ENCODE measurements at regions not wholly inside any gene's neighbourhood (a gene's known extent, or its start where the extent isn't known, plus 50 kb on each side); places are given as distances from the start of the nearest gene placed in this dataset.
"Not testable (repeated sequence)": the region's sequence is repeated elsewhere in the genome, so short reads cannot be mapped to it uniquely, and the experiment has no call there.

DNA sequence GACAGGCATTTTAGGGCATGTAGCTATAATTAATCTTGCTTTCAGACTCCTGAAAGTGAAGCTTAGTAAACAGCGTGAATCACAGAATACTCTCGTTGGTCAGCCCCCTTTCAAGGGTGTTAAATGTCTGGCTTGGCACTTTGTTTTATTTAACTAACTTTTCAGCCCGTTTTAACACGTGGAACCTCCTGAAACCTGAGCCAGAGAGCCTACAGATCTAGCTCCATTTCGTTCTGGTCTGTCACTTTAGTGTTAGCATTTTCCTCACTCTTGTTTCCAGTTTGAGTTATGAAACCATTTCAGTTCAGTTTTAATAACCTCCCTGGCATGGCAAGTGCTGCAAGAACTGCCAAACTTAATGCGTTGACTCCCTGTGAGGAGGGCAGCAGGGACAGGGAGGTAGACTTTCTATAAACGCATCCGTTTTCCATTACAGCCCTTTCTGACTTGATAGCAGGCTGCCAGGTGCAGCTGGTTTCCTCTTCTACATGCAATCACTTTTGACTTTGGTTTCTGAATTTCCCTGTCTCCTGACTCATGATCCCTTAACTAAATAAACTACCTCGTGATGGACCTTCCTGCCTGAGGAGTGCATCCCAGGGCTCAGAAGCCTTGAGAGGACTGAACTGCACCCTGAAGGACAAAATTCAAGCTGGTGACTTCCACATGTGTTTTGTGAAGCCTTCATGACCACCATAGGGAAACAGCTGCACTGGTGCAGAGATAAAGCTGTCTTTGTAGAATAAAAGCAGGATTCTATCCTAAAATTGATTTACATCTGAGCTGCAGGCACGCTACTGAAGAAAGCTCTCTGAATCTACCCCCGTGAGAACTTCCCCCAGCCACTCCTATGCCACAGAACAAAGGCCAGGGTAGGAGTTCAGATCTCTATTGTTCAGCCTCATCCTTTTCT, 192.6 kb downstream of the DLEU7 start:
- H3K27me3 Mint-ChIP-seq = no peaks in the 10 kb centered on the region
- intact Hi-C loops (cut with micrococcal nuclease) = no loop called here
- H3K9me3 Mint-ChIP-seq = no peaks in the 10 kb centered on the region
- no peak overlapping the region for H3K27ac Mint-ChIP-seq
- DNase-seq = no peak
- no peak overlapping the region for H3K4me3 Mint-ChIP-seq
- ChIA-PET POLR2A (no interaction called here), CTCF (interaction anchor here (0.6 kb wide), 1 partner anchor 9 kb away, joined by 4 read pairs; no protein-coding TSS in a partner anchor)
- no peaks in the 10 kb centered on the region for H3K4me1 Mint-ChIP-seq (ENCODE audit: low read depth)
- H3K36me3 Mint-ChIP-seq = no peaks in the 10 kb centered on the region

DNA sequence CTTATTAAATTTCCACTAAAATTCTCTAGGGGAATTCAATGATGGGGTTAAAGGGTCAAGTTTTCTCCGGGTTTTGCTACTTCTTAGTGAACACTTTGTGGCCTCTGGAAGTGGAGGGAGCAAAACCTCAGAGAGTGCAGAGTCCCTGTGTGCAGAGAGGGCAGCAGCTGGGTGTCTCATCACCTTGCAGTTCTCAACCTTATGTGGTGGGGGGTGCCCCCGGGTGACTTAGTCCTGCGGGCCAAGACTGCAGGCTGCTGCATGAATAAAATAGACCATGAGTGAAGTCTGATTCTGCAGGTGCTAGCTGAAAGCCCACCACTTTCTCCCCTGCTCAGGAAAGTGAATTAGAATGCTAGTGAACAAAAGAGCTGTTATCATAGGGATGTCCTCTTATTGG, 191.6 kb downstream of the DLEU7 start:
- ChIA-PET POLR2A (no interaction called here), CTCF (no interaction called here)
- DNase-seq = no peak
- no peaks in the 10 kb centered on the region for H3K4me1 Mint-ChIP-seq (ENCODE audit: low read depth)
- no peak overlapping the region for H3K4me3 Mint-ChIP-seq
- H3K36me3 Mint-ChIP-seq = no peaks in the 10 kb centered on the region
- no peaks in the 10 kb centered on the region for H3K9me3 Mint-ChIP-seq
- intact Hi-C loops (cut with micrococcal nuclease) = no loop called here
- no peak overlapping the region for H3K27ac Mint-ChIP-seq
- no peaks in the 10 kb centered on the region for H3K27me3 Mint-ChIP-seq

DNA sequence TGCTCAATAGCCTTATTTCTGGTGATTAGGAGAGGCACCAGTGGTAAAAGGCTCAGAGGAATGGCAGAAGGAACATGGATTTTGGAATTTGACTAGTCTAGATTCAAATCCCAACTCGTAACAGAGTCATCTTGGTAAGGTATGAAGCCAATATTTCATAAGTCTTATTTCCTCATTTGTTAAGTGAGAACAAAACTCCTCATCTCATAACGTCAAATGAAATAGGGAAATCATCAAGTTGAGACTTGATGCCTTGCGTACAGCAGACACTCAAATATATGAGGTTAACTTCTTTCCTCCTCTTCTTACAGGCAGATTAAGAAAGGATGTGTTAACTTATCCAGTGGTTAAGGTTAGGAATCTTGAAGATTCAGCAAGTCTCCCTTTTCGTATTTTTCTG, 189.2 kb downstream of the DLEU7 start:
- no peaks in the 10 kb centered on the region for H3K9me3 Mint-ChIP-seq
- CTCF ChIA-PET = no interaction called here
- intact Hi-C loops (cut with micrococcal nuclease) = no loop called here
- no peaks in the 10 kb centered on the region for H3K4me1 Mint-ChIP-seq (ENCODE audit: low read depth)
- DNase-seq = no peak
- no peak overlapping the region for H3K27ac Mint-ChIP-seq
- no peaks in the 10 kb centered on the region for H3K27me3 Mint-ChIP-seq
- POLR2A ChIA-PET = no interaction called here
- no peak overlapping the region for H3K4me3 Mint-ChIP-seq
- no peaks in the 10 kb centered on the region for H3K36me3 Mint-ChIP-seq

DNA sequence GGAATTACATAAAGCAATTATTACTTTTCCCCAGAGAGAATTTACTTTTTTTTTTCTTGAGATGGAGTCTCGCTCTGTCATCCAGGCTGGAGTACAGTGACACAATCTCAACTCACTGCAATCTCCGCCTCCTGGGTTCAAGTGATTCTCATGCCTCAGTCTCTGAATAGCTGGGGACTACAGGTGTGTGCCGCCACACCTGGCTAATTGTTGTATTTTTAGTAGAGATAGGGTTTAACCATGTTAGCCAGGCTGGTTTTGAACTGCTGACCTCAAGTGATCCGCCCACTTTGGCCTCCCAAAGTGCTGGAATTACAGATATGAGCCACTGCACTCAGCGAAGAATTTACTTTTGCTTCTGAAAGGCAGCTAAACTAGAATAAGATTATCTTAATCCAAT, 181.6 kb downstream of the DLEU7 start:
- H3K36me3 Mint-ChIP-seq; H3K4me1 Mint-ChIP-seq (ENCODE audit: low read depth); H3K27me3 Mint-ChIP-seq; intact Hi-C loops (cut with micrococcal nuclease); CTCF ChIA-PET; H3K9me3 Mint-ChIP-seq; H3K4me3 Mint-ChIP-seq; H3K27ac Mint-ChIP-seq; DNase-seq; POLR2A ChIA-PET: not testable (repeated sequence)

DNA sequence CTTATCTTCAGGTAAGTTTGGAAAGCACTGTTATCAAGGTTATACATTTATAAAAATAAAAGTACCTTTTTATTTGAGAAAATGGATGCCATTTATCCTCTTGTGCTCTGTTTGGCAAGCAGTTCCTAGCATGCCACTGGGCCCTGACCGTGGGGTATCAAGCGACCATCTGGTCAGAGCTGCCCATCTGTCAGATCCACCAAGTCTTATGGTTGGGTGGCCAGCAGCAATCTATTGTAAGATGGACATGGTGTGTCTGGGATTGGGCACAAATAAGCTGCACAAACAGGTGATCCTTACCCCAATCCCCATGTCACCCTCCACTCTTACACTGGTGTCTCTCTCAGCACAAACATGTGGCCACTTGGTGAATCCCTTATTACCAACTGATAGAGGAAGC, 178.5 kb downstream of the DLEU7 start:
- intact Hi-C loops (cut with micrococcal nuclease) = no loop called here
- ChIA-PET POLR2A (no interaction called here), CTCF (no interaction called here)
- Mint-ChIP-seq H3K4me3 (no peak overlapping the region), H3K9me3 (peaks cover 8% of the 10 kb centered on the region), H3K36me3 (peaks cover 3% of the 10 kb centered on the region), H3K27me3 (no peaks in the 10 kb centered on the region), H3K4me1 (ENCODE audit: low read depth) (no peaks in the 10 kb centered on the region), H3K27ac (no peak overlapping the region)
- no peak for DNase-seq

DNA sequence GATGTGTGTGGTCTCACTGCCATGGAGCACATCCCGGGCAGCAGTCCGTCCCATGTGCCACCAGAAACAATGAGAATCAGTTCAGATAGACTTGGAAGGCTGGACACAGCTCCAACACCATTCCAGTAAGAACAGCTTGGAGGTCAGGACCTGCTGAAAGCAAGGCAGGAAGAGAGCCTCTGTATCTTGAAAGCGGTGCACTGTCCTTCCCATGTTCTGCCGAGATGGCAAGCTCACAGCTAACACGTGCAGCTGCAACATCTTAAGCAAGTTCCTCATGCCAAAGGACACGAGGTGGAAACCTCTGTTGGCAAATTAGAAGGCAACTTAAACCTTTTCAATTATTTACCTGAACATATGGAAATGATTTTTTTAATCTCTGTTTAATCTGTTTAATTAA, 175.4 kb downstream of the DLEU7 start:
- intact Hi-C loops (cut with micrococcal nuclease) = no loop called here
- POLR2A ChIA-PET = no interaction called here
- CTCF ChIA-PET = no interaction called here
- Mint-ChIP-seq H3K4me1 (ENCODE audit: low read depth) (no peaks in the 10 kb centered on the region), H3K4me3 (no peak overlapping the region), H3K9me3 (peaks cover 8% of the 10 kb centered on the region), H3K36me3 (peaks cover 3% of the 10 kb centered on the region), H3K27me3 (no peaks in the 10 kb centered on the region), H3K27ac (no peak overlapping the region)
- no peak for DNase-seq

DNA sequence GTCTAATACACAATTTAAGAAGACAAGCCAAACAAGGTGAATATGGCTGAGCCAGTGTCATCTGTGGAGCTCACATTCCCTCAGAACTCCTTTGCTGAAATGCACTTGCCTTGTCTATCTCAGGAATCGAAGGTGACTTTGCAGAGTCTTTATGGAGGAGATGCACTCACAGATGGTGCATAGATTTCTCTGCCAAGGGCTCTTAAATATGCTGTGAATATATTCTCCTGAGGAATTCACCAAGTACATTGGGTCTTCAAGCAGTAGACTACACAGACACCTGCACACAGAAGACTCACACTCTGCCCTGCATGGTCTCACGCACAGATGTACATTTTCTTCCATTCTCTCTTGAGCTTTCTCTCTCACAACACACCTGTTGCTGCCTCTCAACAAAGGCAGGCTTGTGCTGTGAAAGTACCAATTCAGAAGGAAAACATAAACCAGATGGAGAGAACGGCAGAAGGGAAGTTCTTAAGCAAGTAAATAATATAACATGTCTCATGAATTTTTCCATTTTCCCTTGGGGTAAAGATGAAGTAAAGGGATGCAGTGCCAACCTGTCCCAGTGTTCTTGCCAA, 174.7 kb downstream of the DLEU7 start:
- Mint-ChIP-seq H3K27me3 (no peaks in the 10 kb centered on the region), H3K36me3 (peaks cover 3% of the 10 kb centered on the region), H3K4me3 (no peak overlapping the region), H3K9me3 (peaks cover 8% of the 10 kb centered on the region), H3K27ac (no peak overlapping the region), H3K4me1 (ENCODE audit: low read depth) (no peaks in the 10 kb centered on the region)
- DNase-seq = no peak
- ChIA-PET CTCF (no interaction called here), POLR2A (no interaction called here)
- intact Hi-C loops (cut with micrococcal nuclease) = no loop called here

DNA sequence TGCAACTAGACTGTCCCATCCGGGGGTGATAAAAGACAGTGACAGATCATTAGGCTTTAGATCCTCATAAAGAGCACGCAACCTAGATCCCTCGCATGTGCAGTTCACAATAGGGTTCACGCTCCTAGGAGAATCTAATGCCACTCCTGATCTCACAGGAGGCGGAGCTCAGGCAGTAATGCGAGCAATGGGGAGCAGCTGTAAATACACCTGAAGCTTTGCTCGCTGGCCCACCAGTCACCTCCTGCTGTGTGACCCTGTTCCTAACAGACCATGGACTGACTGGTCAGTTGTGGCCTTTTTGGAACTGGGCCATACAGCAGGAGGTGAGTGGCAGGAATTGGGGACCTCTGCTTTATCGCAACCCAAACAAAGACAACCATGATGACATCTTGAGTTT, 173.2 kb downstream of the DLEU7 start:
- Mint-ChIP-seq H3K4me1 (ENCODE audit: low read depth) (no peaks in the 10 kb centered on the region), H3K9me3 (peaks cover 8% of the 10 kb centered on the region), H3K36me3 (peaks cover 3% of the 10 kb centered on the region), H3K27ac (no peak overlapping the region), H3K27me3 (no peaks in the 10 kb centered on the region), H3K4me3 (no peak overlapping the region)
- ChIA-PET POLR2A (no interaction called here), CTCF (no interaction called here)
- DNase-seq = no peak
- intact Hi-C loops (cut with micrococcal nuclease) = no loop called here

DNA sequence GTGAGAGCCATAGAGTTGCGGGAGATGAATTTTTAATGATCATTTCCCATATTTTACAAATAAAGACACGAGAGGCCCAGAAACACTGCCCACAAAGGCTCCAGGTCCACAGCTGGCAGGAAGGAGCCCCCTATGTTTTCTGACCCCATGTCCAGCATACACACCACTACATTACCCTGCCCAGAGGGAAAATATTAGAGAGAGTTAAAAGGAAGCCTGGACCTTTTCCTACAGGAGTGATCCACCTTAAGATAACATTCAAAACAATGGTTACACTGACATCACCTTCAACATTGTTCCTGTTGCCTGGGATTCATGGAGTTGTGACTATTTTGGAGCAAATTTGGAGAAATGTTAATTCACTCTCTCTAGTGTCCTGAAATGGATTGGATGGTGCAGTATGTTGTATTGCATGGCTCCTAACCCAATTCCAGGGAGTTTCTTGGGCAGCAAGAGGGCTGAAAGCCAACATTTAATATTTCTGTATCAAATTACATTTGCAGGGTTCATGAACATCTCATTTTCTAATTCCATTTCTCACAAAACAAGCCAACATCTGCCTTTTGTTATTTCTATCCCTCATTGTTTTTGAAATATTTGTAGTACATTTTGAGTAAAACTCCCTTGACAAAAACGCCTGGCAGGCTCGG, 172.5 kb downstream of the DLEU7 start:
- Mint-ChIP-seq H3K4me3 (no peak overlapping the region), H3K4me1 (ENCODE audit: low read depth) (no peaks in the 10 kb centered on the region), H3K27ac (no peak overlapping the region), H3K27me3 (no peaks in the 10 kb centered on the region), H3K9me3 (peaks cover 5% of the 10 kb centered on the region), H3K36me3 (peaks cover 3% of the 10 kb centered on the region)
- intact Hi-C loops (cut with micrococcal nuclease) = no loop called here
- DNase-seq = no peak
- CTCF ChIA-PET = no interaction called here
- POLR2A ChIA-PET = no interaction called here

DNA sequence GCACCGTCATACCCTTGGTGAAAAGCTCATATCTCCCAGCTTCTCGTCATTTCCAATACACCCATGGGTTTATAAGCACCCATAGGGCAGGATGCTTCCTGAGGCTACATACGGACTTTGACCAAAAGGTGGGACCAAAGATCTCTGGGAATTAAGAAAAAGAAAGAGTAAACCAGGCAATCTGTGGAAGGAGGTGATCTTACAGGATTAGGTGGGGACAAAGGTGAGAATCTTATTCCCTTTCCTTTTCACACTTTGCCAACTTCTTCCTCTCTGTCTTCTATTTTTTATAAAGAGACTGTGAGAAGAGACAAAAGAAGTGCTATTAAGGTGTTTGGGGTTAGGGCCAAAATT, 172.0 kb downstream of the DLEU7 start:
- Mint-ChIP-seq H3K9me3 (no peaks in the 10 kb centered on the region), H3K36me3 (no peaks in the 10 kb centered on the region), H3K27me3 (no peaks in the 10 kb centered on the region), H3K4me3 (no peak overlapping the region), H3K27ac (no peak overlapping the region), H3K4me1 (ENCODE audit: low read depth) (no peaks in the 10 kb centered on the region)
- CTCF ChIA-PET = no interaction called here
- DNase-seq = no peak
- intact Hi-C loops (cut with micrococcal nuclease) = no loop called here
- POLR2A ChIA-PET = no interaction called here

DNA sequence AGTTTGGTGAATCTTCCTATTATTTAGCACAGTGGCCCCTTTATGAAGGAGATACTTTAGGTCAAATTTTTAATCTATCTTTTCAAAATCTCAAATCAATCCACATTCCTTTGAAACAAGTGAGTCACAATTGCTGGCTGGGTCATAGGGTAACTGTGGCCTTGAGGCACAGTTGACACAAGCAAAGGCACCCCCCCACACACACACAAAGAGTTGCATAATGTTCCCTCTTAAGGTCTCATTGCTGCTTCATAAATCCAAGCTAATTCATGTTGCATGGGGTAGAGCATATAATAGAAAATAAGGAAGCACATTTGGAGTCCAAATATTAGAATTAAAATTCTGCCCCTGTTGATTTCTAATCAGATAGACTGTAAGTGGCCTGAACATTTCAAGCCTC, 171.5 kb downstream of the DLEU7 start:
- DNase-seq = no peak
- POLR2A ChIA-PET = no interaction called here
- intact Hi-C loops (cut with micrococcal nuclease) = no loop called here
- no peaks in the 10 kb centered on the region for H3K9me3 Mint-ChIP-seq
- H3K27me3 Mint-ChIP-seq = no peaks in the 10 kb centered on the region
- H3K27ac Mint-ChIP-seq = no peak overlapping the region
- H3K4me3 Mint-ChIP-seq = no peak overlapping the region
- no peaks in the 10 kb centered on the region for H3K4me1 Mint-ChIP-seq (ENCODE audit: low read depth)
- H3K36me3 Mint-ChIP-seq = no peaks in the 10 kb centered on the region
- CTCF ChIA-PET = no interaction called here

DNA sequence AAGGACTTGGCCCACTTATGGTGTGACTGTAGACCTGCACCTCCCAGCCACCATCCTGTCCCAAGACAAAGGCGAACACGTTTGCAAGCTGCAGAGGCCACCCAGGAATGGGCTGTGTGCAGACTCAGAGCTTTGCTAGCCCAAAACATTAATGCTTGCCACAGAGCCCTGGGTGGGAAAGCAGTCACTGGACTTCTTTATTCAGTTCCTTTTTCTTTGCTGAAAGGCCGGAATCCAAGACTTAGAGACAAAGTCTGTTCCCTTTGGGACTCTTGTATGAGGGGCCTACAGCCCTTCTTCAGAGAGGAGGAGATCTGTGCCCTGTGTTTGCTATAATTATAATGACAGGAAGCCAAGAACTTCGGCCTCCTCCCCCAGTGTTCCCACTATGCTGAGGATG, 167.8 kb downstream of the DLEU7 start:
- Mint-ChIP-seq H3K4me1 (ENCODE audit: low read depth) (no peaks in the 10 kb centered on the region), H3K36me3 (no peaks in the 10 kb centered on the region), H3K4me3 (no peak overlapping the region), H3K9me3 (no peaks in the 10 kb centered on the region), H3K27ac (no peak overlapping the region), H3K27me3 (no peaks in the 10 kb centered on the region)
- ChIA-PET POLR2A (no interaction called here), CTCF (no interaction called here)
- intact Hi-C loops (cut with micrococcal nuclease) = no loop called here
- no peak for DNase-seq

DNA sequence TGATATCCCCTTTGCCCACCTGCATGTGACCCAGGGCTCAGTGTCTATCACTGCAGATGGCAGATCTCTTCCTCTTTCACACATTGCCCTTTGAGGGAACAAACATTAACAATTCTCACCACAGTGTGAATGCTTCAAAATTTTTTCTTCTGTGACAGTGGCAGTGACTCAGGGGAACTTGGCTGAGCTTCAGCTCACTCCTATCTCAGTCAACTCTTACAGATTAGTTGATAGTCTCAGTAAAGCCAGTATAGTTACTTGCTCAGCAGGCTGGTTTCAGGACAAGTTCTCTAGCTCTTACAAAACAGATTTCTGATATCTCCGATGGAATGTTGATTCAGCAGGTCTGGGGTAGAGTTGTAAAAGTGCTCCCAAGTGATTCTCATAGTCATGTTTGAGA, 166.9 kb downstream of the DLEU7 start:
- no peak overlapping the region for H3K4me3 Mint-ChIP-seq

More for the DNA sequence above, 166.9 kb downstream of the DLEU7 start:
- intact Hi-C loops (cut with micrococcal nuclease) = no loop called here
- ChIA-PET CTCF (no interaction called here), POLR2A (no interaction called here)
- Mint-ChIP-seq H3K4me1 (ENCODE audit: low read depth) (no peaks in the 10 kb centered on the region), H3K27ac (no peak overlapping the region), H3K36me3 (no peaks in the 10 kb centered on the region), H3K9me3 (no peaks in the 10 kb centered on the region), H3K27me3 (no peaks in the 10 kb centered on the region)
- DNase-seq = no peak

All from activated CD4-positive, alpha-beta memory T cell treated with anti-CD3 and anti-CD28 coated beads for 36 hours (primary cell).